OCI-LY3 (cell line): ENCODE measurements at regions not wholly inside any gene's neighbourhood (a gene's known extent, or its start where the extent isn't known, plus 50 kb on each side); places are given as distances from the start of the nearest gene placed in this dataset.

Experiments
- H2AFZ ChIP-seq: fragments of 200-600, 300-600 bp; shearing (Covaris generic); 2 replicates; pipeline ENCODE4 v1.6.0; 2014; ENCODE audit warnings: antibody characterized with exemption, low read depth, low read length
- H3K27ac ChIP-seq: fragments of 200-600, 300-600 bp; sonication (generic); 2 replicates; pipeline ENCODE4 v1.5.1; 2014; ENCODE audit warnings: mild to moderate bottlenecking, low read length, moderate library complexity, mixed read lengths
- H3K27me3 ChIP-seq: fragments of 200-600, 300-600 bp; sonication (generic); 2 replicates; pipeline ENCODE4 v1.6.1; 2014; ENCODE audit warnings: low read depth, low read length, mixed read lengths
- H3K36me3 ChIP-seq: fragments of 200-600, 300-600 bp; sonication (generic); replicated peaks from 2 replicates; pipeline ENCODE3; 2014; ENCODE audit warnings: low read depth, low read length, mixed read lengths
- H3K4me1 ChIP-seq: fragments of 300-600, 200-600 bp; sonication (generic); 2 replicates; pipeline ENCODE4 v1.6.1; 2014; ENCODE audit warnings: low read length, mixed read lengths
- H3K4me2 ChIP-seq: fragments of 200-600, 300-600 bp; sonication (generic); 2 replicates; pipeline ENCODE4 v1.6.1; 2014; ENCODE audit warnings: low read length, mixed read lengths
- H3K4me3 ChIP-seq: fragments of 300-600, 200-600 bp; sonication (generic); 2 replicates; pipeline ENCODE4 v1.5.1; 2014; ENCODE audit warnings: antibody characterized with exemption, mild to moderate bottlenecking, low read length, moderate library complexity
- H3K79me2 ChIP-seq: fragments of 300-600, 200-600 bp; shearing (Covaris generic); 2 replicates; pipeline ENCODE4 v1.6.1; 2014; ENCODE audit warnings: mild to moderate bottlenecking, low read length, mixed read lengths
- H3K9ac ChIP-seq: fragments of 300-600, 200-600 bp; shearing (Covaris generic); 2 replicates; pipeline ENCODE4 v1.6.0; 2014; ENCODE audit warnings: mild to moderate bottlenecking, low read length, moderate library complexity
- H3K9me3 ChIP-seq: fragments of 200-600, 300-600 bp; shearing (Covaris generic); 2 replicates; pipeline ENCODE4 v1.6.1; 2014; ENCODE audit warnings: low read length, mixed read lengths; ENCODE audit not compliant: insufficient read depth
- H4K20me1 ChIP-seq: fragments of 200-600, 300-600 bp; sonication (generic); 2 replicates; pipeline ENCODE4 v1.6.1; 2016; ENCODE audit warnings: low read length, mixed read lengths; ENCODE audit not compliant: insufficient read depth
- CTCF ChIP-seq: fragments of 200-600, 300-600 bp; sonication (generic); IDR thresholded peaks from 2 replicates; pipeline ENCODE4 v1.5.1; 2014; ENCODE audit warnings: antibody characterized with exemption, low read length, low read depth
- EZH2phosphoT487 ChIP-seq: fragments of 200-600 bp; shearing (Covaris generic); IDR thresholded peaks from 2 replicates; pipeline ENCODE4 v1.6.1; 2018; ENCODE audit warnings: antibody characterized with exemption, mixed run types, low read depth

DNA sequence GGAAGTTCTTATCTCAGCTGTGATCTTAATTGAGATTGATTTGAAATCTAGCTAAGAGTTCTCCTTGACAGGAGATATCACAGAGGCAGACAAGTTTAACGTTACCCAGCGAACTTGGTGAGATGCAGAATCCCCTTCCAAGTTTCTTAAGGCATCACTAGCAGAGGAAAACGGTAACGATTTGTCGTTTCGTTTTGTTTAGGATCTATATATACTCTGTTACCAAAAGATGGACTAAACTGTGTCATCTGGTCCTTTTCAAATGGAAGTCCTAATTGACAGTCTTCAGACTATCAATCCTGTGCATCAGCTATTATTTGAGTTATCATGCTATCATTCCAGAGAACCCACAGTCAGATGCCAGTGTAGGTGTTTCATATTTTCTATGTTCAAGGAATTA, 316.7 kb upstream of the SORCS1 start:
- Histone ChIP-seq H3K9me3 (no peaks in the 10 kb centered on the region; the same call in 1 of the 2 replicates), H3K36me3 (peaks cover 68% of the 10 kb centered on the region), H2AFZ (no peak overlapping the region), H3K9ac (no peak overlapping the region), H3K27ac (no peak overlapping the region), H3K4me2 (no peak overlapping the region), H3K79me2 (peaks cover 32% of the 10 kb centered on the region), H3K27me3 (no peaks in the 10 kb centered on the region), H3K4me1 (peaks cover 32% of the 10 kb centered on the region), H3K4me3 (no peak overlapping the region), H4K20me1 (no peaks in the 10 kb centered on the region)
- TF ChIP-seq EZH2phosphoT487 (no peak), CTCF (no peak)

GRCh38 chr10:107480781-107481180, 316.3 kb upstream of the SORCS1 start:
- H3K9me3 ChIP-seq: no peaks in the 10 kb centered on the region; the same call in 1 of the 2 replicates

GRCh38 chr10:107477266-107477665, 312.8 kb upstream of the SORCS1 start:
- H3K4me2 ChIP-seq: peak overlapping the region; percentile 83
- H3K9me3 ChIP-seq: no peaks in the 10 kb centered on the region; the same call in 1 of the 2 replicates
- H3K79me2 ChIP-seq: peaks cover 32% of the 10 kb centered on the region
- no peaks in the 10 kb centered on the region for H4K20me1 ChIP-seq
- TF ChIP-seq CTCF: no peak
- no peak for TF ChIP-seq EZH2phosphoT487
- H2AFZ ChIP-seq: no peak overlapping the region
- H3K4me1 ChIP-seq: peaks cover 60% of the 10 kb centered on the region
- H3K9ac ChIP-seq: peak overlapping the region; percentile 93
- H3K36me3 ChIP-seq: peaks cover 39% of the 10 kb centered on the region
- H3K27me3 ChIP-seq: no peaks in the 10 kb centered on the region
- H3K4me3 ChIP-seq: peak overlapping the region; percentile 81
- H3K27ac ChIP-seq: peak overlapping the region; percentile 97

More at GRCh38 chr10:107480781-107481180, 316.3 kb upstream of the SORCS1 start:
- Histone ChIP-seq H4K20me1 (no peaks in the 10 kb centered on the region), H3K9ac (no peak overlapping the region), H3K27me3 (no peaks in the 10 kb centered on the region), H3K36me3 (peaks cover 68% of the 10 kb centered on the region), H3K79me2 (peaks cover 32% of the 10 kb centered on the region), H3K4me1 (peaks cover 37% of the 10 kb centered on the region), H2AFZ (no peak overlapping the region), H3K4me2 (no peak overlapping the region), H3K27ac (no peak overlapping the region), H3K4me3 (no peak overlapping the region)
- TF ChIP-seq CTCF: no peak
- TF ChIP-seq EZH2phosphoT487: no peak

GRCh38 chr10:107476408-107476807, 311.9 kb upstream of the SORCS1 start:
- H3K9ac ChIP-seq: peak overlapping the region; percentile 93
- peak overlapping the region; percentile 97 for H3K27ac ChIP-seq
- no peaks in the 10 kb centered on the region; the same call in 1 of the 2 replicates for H3K9me3 ChIP-seq
- no peaks in the 10 kb centered on the region for H4K20me1 ChIP-seq
- H3K4me3 ChIP-seq: peak overlapping the region; percentile 81; the same call in 1 of the 2 replicates
- H3K36me3 ChIP-seq: peaks cover 31% of the 10 kb centered on the region
- no peaks in the 10 kb centered on the region for H3K27me3 ChIP-seq
- TF ChIP-seq CTCF: no peak
- no peak for TF ChIP-seq EZH2phosphoT487
- H2AFZ ChIP-seq: no peak overlapping the region
- peaks cover 32% of the 10 kb centered on the region for H3K79me2 ChIP-seq
- peak overlapping the region; percentile 83 for H3K4me2 ChIP-seq
- H3K4me1 ChIP-seq: peaks cover 60% of the 10 kb centered on the region
